Peyer's patch (tissue), 4 donors: ENCODE measurements at regions not wholly inside any gene's neighbourhood (a gene's known extent, or its start where the extent isn't known, plus 50 kb on each side); places are given as distances from the start of the nearest gene placed in this dataset.
"Not testable (repeated sequence)": the region's sequence is repeated elsewhere in the genome, so short reads cannot be mapped to it uniquely, and the experiment has no call there.

ENCODE experiments used
- DNase-seq, 3 donors: peaks; one replicate each; pipeline ENCODE4 v3.0.0-alpha.2; 2017 to 2019
- H3K27ac ChIP-seq, 4 donors: fragments of 200-600 bp; sonication (generic); one replicate each; pipeline ENCODE4 v1.5.1; 2016 to 2019
- H3K27me3 ChIP-seq, 2 donors: fragments of 200-600 bp; sonication (generic); one replicate each; pipeline ENCODE4 v1.5.1; 2019
- H3K36me3 ChIP-seq, 3 donors: fragments of 200-600 bp; sonication (generic); one replicate each; pipeline ENCODE4 v1.5.1; 2016 to 2019
- H3K4me1 ChIP-seq, 4 donors: fragments of 200-600 bp; sonication (generic); one replicate each; pipeline ENCODE4 v1.5.1; 2016 to 2019
- H3K4me3 ChIP-seq, 4 donors: fragments of 200-600 bp; sonication (generic); 1 replicate in 3 of 4; 2 replicates in 1 of 4; pipeline ENCODE4 v1.5.1; 2016 to 2019; ENCODE audit warnings: mild to moderate bottlenecking in 1 of 4
- H3K9me3 ChIP-seq, 4 donors: fragments of 200-600 bp; sonication (generic); one replicate each; pipeline ENCODE4 v1.5.1; 2016 to 2019; ENCODE audit warnings: mild to moderate bottlenecking in 1 of 4
- POLR2A ChIP-seq, 2 donors: fragments of 450-650 bp; IDR thresholded peaks; one replicate each; pipeline ENCODE4 v1.5.1; 2017; ENCODE audit warnings: antibody characterized with exemption in 2 of 2, mild to moderate bottlenecking in 2 of 2, moderate library complexity in 2 of 2
- TF ChIP-seq, protein P1 (sequence below), 6 experiments: fragments of 450-650 bp in 4 of 6; fragments of 200-600 bp in 2 of 6; sonication (generic) in 1 of 6; IDR thresholded peaks; one replicate each; pipeline ENCODE4 v1.5.1; 2017 to 2019; ENCODE audit warnings: antibody characterized with exemption in 6 of 6, mild to moderate bottlenecking in 3 of 6, moderate library complexity in 1 of 6

DNA sequence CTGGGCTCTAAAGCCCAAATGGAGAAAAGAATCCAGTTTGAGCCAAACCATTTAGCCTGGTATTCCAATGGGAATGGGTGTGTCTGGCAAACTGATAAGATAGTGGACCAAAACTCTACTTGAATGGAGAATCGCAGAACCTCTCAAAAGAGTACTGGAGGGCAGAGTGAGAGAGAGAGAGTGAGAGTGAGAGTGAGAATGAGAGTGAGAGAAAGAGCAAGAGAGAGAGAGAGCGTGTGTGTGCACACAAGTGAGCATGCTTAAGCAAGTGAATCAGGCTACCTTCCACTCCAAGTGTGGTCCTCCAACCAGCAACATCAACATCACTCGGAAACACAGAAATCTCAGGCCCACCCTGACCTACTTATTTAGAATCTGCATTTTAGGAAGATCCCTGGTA is 58.8 kb downstream of the UQCRFS1 start:
- DNase-seq: no peak
- no peaks in the 10 kb centered on the region for H3K4me1 ChIP-seq
- TF ChIP-seq, protein P1, sequence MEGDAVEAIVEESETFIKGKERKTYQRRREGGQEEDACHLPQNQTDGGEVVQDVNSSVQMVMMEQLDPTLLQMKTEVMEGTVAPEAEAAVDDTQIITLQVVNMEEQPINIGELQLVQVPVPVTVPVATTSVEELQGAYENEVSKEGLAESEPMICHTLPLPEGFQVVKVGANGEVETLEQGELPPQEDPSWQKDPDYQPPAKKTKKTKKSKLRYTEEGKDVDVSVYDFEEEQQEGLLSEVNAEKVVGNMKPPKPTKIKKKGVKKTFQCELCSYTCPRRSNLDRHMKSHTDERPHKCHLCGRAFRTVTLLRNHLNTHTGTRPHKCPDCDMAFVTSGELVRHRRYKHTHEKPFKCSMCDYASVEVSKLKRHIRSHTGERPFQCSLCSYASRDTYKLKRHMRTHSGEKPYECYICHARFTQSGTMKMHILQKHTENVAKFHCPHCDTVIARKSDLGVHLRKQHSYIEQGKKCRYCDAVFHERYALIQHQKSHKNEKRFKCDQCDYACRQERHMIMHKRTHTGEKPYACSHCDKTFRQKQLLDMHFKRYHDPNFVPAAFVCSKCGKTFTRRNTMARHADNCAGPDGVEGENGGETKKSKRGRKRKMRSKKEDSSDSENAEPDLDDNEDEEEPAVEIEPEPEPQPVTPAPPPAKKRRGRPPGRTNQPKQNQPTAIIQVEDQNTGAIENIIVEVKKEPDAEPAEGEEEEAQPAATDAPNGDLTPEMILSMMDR (IDR thresholded peaks at IDR 0.05): no peak
- no peak for TF ChIP-seq POLR2A (IDR thresholded peaks at IDR 0.05)
- no peaks in the 10 kb centered on the region for H3K27me3 ChIP-seq
- no peak overlapping the region for H3K27ac ChIP-seq
- no peaks in the 10 kb centered on the region for H3K36me3 ChIP-seq
- peaks cover 0 to 13% (median 0%) of the 10 kb centered on the region in 4 donors for H3K9me3 ChIP-seq
- no peak overlapping the region for H3K4me3 ChIP-seq

DNA sequence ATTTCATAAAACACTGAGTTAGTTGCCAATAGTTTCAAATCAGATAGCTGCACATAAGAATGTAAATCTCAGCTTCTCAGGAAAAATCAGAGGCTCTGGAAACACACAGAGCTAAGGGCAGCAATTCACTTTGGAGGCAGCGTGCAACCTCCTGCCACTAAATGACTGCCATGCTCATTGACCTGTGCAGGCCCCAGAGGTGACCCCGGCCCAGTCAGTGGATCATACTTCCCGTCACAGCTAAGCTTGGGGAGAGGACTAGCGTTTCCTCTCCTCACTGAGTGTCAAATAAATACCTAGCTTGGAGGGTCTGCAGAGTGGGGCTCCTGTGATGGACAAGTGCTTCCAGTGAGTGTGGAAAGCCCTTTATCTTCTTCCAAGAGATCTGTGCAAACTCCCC is 67.2 kb downstream of the UQCRFS1 start:
- TF ChIP-seq POLR2A (IDR thresholded peaks at IDR 0.05): no peak
- TF ChIP-seq, protein P1 (IDR thresholded peaks at IDR 0.05): no peak
- no peaks in the 10 kb centered on the region for H3K36me3 ChIP-seq
- no peaks in the 10 kb centered on the region for H3K9me3 ChIP-seq
- no peak for DNase-seq
- H3K27me3 ChIP-seq: no peaks in the 10 kb centered on the region
- no peak overlapping the region for H3K27ac ChIP-seq
- no peaks in the 10 kb centered on the region for H3K4me1 ChIP-seq
- H3K4me3 ChIP-seq: no peak overlapping the region

DNA sequence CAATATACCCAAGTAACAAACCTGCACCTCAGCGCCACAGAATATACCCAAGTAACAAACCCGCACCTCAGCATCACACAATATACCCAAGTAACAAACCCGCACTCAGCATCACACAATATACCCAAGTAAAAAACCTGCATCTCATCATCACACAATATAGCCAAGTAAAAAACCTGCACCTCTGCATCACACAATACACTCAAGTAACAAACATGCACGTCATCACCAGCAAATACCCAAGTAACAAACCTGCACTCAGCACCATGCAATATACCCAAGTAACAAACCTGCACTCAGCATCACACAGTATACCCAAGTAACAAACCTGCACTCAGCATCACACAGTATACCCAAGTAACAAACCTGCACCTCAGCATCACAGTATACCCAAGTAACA is 69.8 kb downstream of the UQCRFS1 start:
- Histone ChIP-seq H3K36me3 (no peaks in the 10 kb centered on the region), H3K27me3 (no peaks in the 10 kb centered on the region), H3K9me3 (peaks cover 0 to 19% (median 5%) of the 10 kb centered on the region in 4 donors), H3K27ac (no peak overlapping the region), H3K4me3 (no peak overlapping the region), H3K4me1 (no peaks in the 10 kb centered on the region)
- no peak for DNase-seq
- TF ChIP-seq, protein P1 (IDR thresholded peaks at IDR 0.05): no peak
- TF ChIP-seq POLR2A (IDR thresholded peaks at IDR 0.05): no peak

DNA sequence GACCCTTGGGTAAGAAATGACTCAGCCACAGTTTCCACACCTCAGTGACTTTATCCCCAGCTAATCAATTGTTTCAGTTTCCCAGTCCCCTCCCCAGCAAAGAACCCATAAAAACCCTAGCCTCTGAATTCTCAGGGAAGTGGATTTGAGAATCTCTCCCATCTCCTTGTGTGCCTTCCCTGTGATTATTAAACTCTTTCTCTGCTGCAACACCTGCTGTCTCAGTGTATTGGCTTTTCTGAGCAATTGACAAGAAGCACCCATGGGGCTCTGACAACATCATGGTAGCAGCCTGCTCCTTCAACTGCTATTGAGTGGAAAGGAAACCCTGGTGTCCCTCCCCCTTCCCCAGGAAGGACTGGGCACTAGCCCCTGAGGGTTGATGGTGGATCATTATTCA is 73.7 kb downstream of the UQCRFS1 start:
- DNase-seq: no peak
- TF ChIP-seq POLR2A (IDR thresholded peaks at IDR 0.05): no peak
- TF ChIP-seq, protein P1 (IDR thresholded peaks at IDR 0.05): no peak
- Histone ChIP-seq H3K4me1 (no peaks in the 10 kb centered on the region), H3K4me3 (no peak overlapping the region), H3K27ac (no peak overlapping the region), H3K27me3 (no peaks in the 10 kb centered on the region), H3K36me3 (no peaks in the 10 kb centered on the region), H3K9me3 (peaks cover 0 to 19% (median 5%) of the 10 kb centered on the region in 4 donors)

DNA sequence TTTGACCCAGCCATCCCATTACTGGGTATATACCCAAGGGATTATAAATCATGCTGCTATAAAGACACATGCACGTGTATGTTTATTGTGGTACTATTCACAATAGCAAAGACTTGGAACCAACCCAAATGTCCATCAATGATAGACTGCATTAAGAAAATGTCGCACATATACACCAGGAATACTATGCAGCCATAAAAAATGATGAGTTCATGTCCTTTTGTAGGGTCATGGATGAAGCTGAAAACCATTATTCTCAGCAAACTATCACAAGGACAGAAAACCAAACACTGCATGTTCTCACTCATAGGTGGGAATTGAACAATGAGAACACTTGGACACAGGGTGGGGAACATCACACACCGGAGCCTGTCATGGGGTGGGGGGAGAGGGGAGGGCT is 74.7 kb downstream of the UQCRFS1 start:
- peaks cover 0 to 21% (median 5%) of the 10 kb centered on the region in 4 donors for H3K9me3 ChIP-seq

DNA sequence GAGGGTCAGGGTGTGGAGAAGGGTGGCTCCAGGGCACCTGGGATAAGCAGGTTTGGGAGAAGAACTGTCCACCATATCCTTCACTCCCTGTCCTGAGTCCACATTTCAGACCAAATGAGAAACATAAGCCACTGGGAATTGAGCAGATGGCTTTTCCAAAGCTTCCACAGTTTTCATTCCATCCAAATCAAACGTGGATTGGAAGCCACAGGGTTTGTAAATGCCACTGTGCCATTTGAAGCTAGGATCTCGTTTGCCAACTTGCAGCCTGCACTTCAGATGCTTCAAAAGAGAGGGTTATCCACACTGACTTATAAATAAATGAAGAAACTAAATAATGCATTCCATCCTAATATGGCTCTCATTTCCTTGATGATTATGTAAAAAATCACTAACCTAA is 81.5 kb downstream of the UQCRFS1 start:
- no peaks in the 10 kb centered on the region for H3K4me1 ChIP-seq
- H3K27me3 ChIP-seq: no peaks in the 10 kb centered on the region
- no peak overlapping the region for H3K27ac ChIP-seq
- no peak for DNase-seq
- peaks cover 0 to 7% (median 2%) of the 10 kb centered on the region in 4 donors for H3K9me3 ChIP-seq
- no peak for TF ChIP-seq POLR2A (IDR thresholded peaks at IDR 0.05)
- TF ChIP-seq, protein P1 (IDR thresholded peaks at IDR 0.05): no peak
- no peaks in the 10 kb centered on the region for H3K36me3 ChIP-seq
- no peak overlapping the region for H3K4me3 ChIP-seq

More for the DNA sequence above, 74.7 kb downstream of the UQCRFS1 start:
- not testable (repeated sequence) for H3K27me3 ChIP-seq, H3K27ac ChIP-seq, H3K4me1 ChIP-seq, H3K4me3 ChIP-seq, H3K36me3 ChIP-seq, DNase-seq
